ENCODE measurements at regions not wholly inside any gene's neighbourhood (a gene's known extent, or its start where the extent isn't known, plus 50 kb on each side); places are given as distances from the start of the nearest gene placed in this dataset.

- DNase-seq (ENCODE audit: low read depth): no peak
Measured at GRCh38 chr13:42658019-42658418, 84.1 kb downstream of the TNFSF11 start.

- peak; percentile 50 for DNase-seq (ENCODE audit: low read depth)
Measured at GRCh38 chr13:42660333-42660965, 86.5 kb downstream of the TNFSF11 start.

- DNase-seq (ENCODE audit: low read depth): no peak
Measured at GRCh38 chr13:42667638-42668037, 93.7 kb downstream of the TNFSF11 start.

GRCh38 chr13:42671502-42671901, 97.5 kb downstream of the TNFSF11 start:
- DNase-seq (ENCODE audit: low read depth): no peak

GRCh38 chr13:42673677-42674076, 99.7 kb downstream of the TNFSF11 start:
- no peak for DNase-seq (ENCODE audit: low read depth)

GRCh38 chr13:42680748-42681147, 100.6 kb upstream of the FAM216B start:
- DNase-seq (ENCODE audit: low read depth): no peak

- DNase-seq (ENCODE audit: low read depth): no peak
Measured at GRCh38 chr13:42681326-42682100, 99.9 kb upstream of the FAM216B start.

- DNase-seq (ENCODE audit: low read depth): no peak
Measured at GRCh38 chr13:42684226-42684625, 97.2 kb upstream of the FAM216B start.

- peak; percentile 73 for DNase-seq (ENCODE audit: low read depth)
Measured at GRCh38 chr13:42685751-42686150, 95.6 kb upstream of the FAM216B start.

- DNase-seq (ENCODE audit: low read depth): peak; percentile 98
Measured at GRCh38 chr13:42686165-42686564, 95.2 kb upstream of the FAM216B start.

- DNase-seq (ENCODE audit: low read depth): no peak
Measured at GRCh38 chr13:42688821-42689220, 92.6 kb upstream of the FAM216B start.

GRCh38 chr13:42696191-42696590, 85.2 kb upstream of the FAM216B start:
- peak; percentile 93 for DNase-seq (ENCODE audit: low read depth)

GRCh38 chr13:42699912-42700311, 81.5 kb upstream of the FAM216B start:
- DNase-seq (ENCODE audit: low read depth): no peak

- peak; percentile 80 for DNase-seq (ENCODE audit: low read depth)
Measured at GRCh38 chr13:42702716-42703115, 78.7 kb upstream of the FAM216B start.

GRCh38 chr13:42703740-42704139, 77.6 kb upstream of the FAM216B start:
- no peak for DNase-seq (ENCODE audit: low read depth)

GRCh38 chr13:42706286-42706685, 75.1 kb upstream of the FAM216B start:
- no peak for DNase-seq (ENCODE audit: low read depth)

- DNase-seq (ENCODE audit: low read depth): no peak
Measured at GRCh38 chr13:42707048-42707447, 74.3 kb upstream of the FAM216B start.

GRCh38 chr13:42707586-42707985, 73.8 kb upstream of the FAM216B start:
- DNase-seq (ENCODE audit: low read depth): peak; percentile 64

GRCh38 chr13:42708391-42708790, 73.0 kb upstream of the FAM216B start:
- DNase-seq (ENCODE audit: low read depth): no peak

- DNase-seq (ENCODE audit: low read depth): no peak
Measured at GRCh38 chr13:42709276-42709675, 72.1 kb upstream of the FAM216B start.

GRCh38 chr13:42715909-42716308, 65.5 kb upstream of the FAM216B start:
- no peak for DNase-seq (ENCODE audit: low read depth)

GRCh38 chr13:42717176-42717575, 64.2 kb upstream of the FAM216B start:
- no peak for DNase-seq (ENCODE audit: low read depth)

- DNase-seq (ENCODE audit: low read depth): peak; percentile 100
Measured at GRCh38 chr13:42720113-42720857, 61.1 kb upstream of the FAM216B start.
